22Rv1 (cell line): ENCODE measurements at regions not wholly inside any gene's neighbourhood (a gene's known extent, or its start where the extent isn't known, plus 50 kb on each side); places are given as distances from the start of the nearest gene placed in this dataset.

Source experiments
- H3K27ac ChIP-seq: fragments of 450-650 bp; 2 replicates; pipeline ENCODE4 v1.5.1; 2017
- ZFX ChIP-seq: fragments of 450-650 bp; IDR thresholded peaks from 2 replicates; pipeline ENCODE4 v1.6.1; 2017; ENCODE audit warnings: antibody characterized with exemption, borderline replicate concordance
- TF ChIP-seq, protein P1 (sequence below): fragments of 450-650 bp; IDR thresholded peaks from 2 replicates; pipeline ENCODE4 v1.5.1; 2017; ENCODE audit warnings: mild to moderate bottlenecking

DNA sequence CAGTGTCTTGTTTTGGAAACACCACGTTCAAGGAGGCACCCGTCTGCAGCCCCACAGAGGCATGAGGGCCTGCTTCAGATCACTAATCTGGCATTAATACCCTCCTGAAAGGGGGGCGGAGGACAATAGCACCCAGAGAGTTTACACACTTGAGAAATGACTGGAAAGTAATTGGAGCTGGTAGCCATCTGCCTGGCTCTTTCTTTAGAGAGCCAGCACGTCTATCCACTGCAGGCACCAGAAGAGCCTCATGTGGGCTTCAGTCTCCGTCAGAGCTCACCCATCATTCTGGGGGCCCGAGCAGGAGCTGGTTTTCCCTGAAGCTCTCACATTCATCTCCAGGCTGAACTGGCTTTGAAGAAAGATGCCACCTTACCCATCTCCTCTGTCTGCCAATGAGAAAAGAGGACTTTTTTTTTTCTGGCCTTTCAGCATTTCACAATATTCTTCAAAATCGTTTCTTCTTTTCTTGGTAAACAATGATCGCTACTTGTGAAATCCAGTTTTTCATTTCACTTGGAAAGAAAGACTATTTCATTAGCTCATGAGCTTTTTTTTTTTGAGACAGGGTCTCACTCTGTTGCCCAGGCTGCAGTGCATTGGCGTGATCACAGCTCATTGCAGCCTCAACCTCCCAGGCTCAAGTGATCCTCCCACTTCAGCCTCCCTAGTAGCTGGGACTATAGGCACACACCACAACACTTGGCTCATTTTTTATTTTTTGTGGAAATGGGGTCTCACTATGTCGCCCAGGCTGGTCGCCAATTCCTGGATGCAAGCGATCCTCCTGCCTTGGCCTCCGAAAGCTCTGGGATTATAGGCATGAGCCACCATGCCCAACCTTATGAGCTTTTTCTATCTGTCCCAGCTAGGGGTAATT lies 124.7 kb upstream of the ZNF217 start:
- TF ChIP-seq, protein P1, sequence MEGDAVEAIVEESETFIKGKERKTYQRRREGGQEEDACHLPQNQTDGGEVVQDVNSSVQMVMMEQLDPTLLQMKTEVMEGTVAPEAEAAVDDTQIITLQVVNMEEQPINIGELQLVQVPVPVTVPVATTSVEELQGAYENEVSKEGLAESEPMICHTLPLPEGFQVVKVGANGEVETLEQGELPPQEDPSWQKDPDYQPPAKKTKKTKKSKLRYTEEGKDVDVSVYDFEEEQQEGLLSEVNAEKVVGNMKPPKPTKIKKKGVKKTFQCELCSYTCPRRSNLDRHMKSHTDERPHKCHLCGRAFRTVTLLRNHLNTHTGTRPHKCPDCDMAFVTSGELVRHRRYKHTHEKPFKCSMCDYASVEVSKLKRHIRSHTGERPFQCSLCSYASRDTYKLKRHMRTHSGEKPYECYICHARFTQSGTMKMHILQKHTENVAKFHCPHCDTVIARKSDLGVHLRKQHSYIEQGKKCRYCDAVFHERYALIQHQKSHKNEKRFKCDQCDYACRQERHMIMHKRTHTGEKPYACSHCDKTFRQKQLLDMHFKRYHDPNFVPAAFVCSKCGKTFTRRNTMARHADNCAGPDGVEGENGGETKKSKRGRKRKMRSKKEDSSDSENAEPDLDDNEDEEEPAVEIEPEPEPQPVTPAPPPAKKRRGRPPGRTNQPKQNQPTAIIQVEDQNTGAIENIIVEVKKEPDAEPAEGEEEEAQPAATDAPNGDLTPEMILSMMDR: no peak
- TF ChIP-seq ZFX: no peak
- H3K27ac ChIP-seq: no peak overlapping the region

DNA sequence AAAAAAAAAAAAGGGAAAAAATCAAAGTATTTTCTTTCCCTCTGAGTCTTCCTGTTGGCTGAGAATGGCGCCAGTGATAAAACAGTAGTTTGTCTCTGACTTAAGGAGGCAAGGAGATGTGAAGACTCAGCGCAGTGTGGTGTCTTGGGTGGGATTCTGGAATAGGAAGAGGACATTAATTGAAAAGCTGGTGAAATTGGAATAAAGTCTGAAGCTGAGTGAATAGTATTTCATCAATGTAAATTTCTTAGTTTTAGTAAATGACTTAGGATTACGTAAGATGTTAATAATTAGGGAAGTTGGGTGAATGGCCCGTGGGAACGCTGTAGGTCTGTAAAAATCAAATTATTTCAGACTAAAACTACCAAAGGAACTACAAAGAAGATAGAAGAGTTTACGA lies 122.8 kb upstream of the ZNF217 start:
- no peak overlapping the region for H3K27ac ChIP-seq
- no peak for TF ChIP-seq ZFX
- TF ChIP-seq, protein P1: no peak

DNA sequence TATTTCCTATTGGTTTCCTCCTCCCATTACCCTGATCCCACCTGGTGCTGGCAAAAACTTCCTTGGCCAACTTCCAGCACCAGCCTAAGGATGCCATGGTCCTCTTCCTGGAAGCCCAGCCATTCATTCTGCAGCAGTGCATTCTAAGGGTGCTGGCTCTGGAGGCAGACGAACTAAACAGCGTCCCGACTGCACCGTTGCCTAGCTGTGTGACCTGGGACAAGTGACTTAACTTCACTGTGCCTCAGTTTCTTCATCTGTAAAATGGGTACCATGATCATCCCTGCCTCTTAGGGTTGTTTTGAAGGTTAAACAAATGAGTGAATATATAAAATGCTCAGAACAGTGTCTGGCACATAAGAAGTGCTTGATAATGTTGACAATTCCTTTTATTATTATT lies 120.9 kb upstream of the ZNF217 start:
- TF ChIP-seq, protein P1: no peak
- no peak for TF ChIP-seq ZFX
- no peak overlapping the region for H3K27ac ChIP-seq

DNA sequence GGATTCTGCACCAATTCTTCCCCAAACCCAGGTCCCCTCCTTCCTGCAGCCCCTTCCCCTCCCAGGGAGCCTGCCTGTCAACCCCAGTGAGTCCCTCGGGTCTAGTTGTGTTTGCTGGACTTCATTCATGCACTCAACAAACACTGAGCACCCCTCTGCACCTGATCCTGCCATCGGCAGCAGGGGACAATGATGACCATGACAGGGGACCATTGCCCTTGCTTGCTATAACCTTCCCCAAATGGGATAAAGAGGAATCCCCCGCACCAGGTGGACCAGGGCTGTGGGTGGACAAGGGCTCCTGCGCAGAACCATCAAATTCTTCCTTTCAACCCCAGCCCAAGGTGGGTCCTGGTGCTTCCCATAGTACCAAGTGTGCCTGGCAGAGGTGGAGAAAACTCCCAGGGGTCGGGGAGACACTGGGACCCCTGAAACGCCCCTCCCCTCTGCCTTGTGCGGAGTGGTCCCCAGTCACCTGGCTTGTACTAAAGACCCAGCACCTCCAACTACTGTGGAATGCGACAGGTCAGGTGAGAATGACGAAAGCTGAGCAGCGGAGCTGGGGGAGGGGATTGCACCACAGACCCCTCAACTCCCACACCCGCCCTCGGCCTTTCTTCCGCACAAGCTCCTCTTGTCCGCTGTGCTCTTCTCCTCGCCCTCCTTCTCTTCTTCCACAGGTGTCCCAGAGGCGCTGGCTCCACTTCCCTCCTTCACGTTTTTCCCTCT lies 119.9 kb upstream of the ZNF217 start:
- TF ChIP-seq ZFX: no peak
- TF ChIP-seq, protein P1: no peak
- no peak overlapping the region for H3K27ac ChIP-seq

DNA sequence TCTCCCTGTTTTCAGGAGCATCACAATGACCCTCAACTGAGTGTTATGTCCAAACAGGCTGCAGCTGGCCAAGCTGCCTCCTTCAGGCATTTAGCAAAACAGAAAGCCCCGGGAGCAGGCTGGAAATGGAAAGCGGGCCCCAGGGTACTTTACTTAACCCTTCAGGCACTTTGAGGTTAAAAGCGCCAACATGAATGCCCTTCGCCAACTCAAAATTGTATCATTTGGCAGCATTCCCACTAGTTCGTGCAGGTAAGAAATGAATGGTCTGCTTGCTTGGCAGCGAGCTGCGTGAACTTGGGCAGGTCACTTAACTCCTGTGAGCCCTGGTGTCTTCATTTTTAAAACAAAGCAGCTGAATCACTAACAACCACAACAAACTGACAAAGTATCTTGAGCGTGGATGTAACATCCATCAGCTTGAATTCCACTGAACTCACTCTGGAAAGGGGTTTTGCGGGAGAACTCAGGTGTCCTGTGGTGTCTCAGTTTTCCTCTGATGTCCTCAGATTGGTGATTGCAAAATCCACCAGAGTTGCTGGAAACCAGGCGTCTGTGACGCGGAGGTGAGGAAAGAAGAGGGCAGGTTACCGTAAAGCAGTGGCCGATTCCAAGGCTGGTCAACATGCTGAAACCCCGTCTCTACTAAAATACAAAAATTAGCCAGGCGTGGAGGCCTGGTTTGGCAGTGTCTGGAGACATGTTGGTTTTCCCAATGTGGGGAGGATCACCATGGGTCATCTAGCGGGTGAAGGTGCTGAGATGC lies 118.8 kb upstream of the ZNF217 start:
- no peak for TF ChIP-seq ZFX
- TF ChIP-seq, protein P1: no peak
- no peak overlapping the region for H3K27ac ChIP-seq

DNA sequence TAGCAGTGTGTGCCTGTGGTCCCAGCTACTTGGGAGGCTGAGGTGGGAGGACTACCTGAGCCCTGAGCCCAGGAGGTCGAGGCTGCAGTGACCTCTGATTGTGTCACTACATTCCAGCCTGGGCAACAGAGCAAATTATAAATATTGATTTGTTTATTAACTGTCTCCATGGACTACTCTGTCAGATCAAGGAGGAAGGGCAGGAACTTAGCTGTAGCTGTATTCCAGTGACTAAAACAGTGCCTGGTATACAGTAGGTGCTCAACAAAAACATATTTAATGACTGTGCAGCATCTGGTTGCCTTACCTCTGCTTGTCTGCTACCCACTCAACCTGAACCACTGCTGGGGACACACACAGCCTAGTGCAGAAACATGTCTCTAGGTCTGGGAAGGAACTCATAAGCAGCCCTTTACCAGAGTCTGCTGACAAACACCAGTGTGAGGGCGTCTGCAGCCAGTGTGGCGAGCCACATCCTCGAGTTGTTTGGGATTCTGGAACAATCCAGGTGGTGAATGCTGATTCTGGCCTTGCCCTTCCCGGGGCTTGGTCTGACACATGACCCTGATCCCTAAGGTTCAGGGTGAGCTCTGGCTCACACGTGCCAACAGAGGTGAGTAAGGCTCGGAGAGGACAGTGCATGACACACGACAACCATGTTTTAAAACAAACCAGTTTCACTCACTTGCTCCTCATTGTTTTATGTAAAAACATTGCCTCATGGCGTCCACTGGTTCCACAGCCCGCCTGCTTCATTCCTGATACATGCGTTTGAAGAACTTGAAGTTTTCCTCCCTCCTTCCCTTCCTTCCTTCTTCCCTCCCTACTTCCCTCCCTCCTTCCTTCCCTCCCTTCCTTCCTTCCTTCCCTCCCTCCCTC lies 117.9 kb upstream of the ZNF217 start:
- no peak for TF ChIP-seq ZFX
- TF ChIP-seq, protein P1: no peak
- no peak overlapping the region for H3K27ac ChIP-seq
